H1 (cell line): ENCODE measurements at regions not wholly inside any gene's neighbourhood (a gene's known extent, or its start where the extent isn't known, plus 50 kb on each side); places are given as distances from the start of the nearest gene placed in this dataset.

Experiments
- CBX5 ChIP-seq: fragments of 300-800, 300-1000 bp; sonication (generic); IDR thresholded peaks from 2 replicates; pipeline ENCODE4 v1.7.1; 2016; ENCODE audit warnings: antibody characterized with exemption, low read length, low read depth
- CTCF ChIP-seq, 3 experiments: IDR thresholded peaks; 1 replicate in 2 of 3; 2 replicates in 1 of 3; pipeline versions ENCODE4 v1.5.1 to v1.6.1; 2011; ENCODE audit warnings: low read length in 3 of 3, mild to moderate bottlenecking in 3 of 3, inconsistent platforms in 2 of 3, low read depth in 1 of 3, moderate library complexity in 1 of 3; ENCODE audit not compliant: insufficient read depth in 1 of 3; ENCODE audit errors: control extremely low read depth in 1 of 3

- no peak for TF ChIP-seq CTCF (IDR thresholded peaks at IDR 0.05; ENCODE audit: control extremely low read depth in 1 of 3, insufficient read depth in 1 of 3, low read depth in 1 of 3, low read length in 3 of 3)
- TF ChIP-seq CBX5, result no peak
Observed at GRCh38 chr6:16049168-16049567, 79.7 kb upstream of the MYLIP start (continued).
